H1 (cell line): ENCODE measurements at regions not wholly inside any gene's neighbourhood (a gene's known extent, or its start where the extent isn't known, plus 50 kb on each side); places are given as distances from the start of the nearest gene placed in this dataset.

Experiments
- CTCF ChIA-PET: fragments of 300-600 bp; sonication (Branson Sonifier 250); formaldehyde crosslinking; loops from one replicate; lab custom pipeline; 2021; ENCODE audit not compliant: partially characterized antibody; lab: Charles Lee
- POLR2A ChIA-PET: fragments of 300-600 bp; sonication (Branson Sonifier 250); formaldehyde crosslinking; loops from one replicate; lab custom pipeline; 2021; ENCODE audit warnings: inconsistent platforms; ENCODE audit not compliant: partially characterized antibody; lab: Charles Lee
- DNase-seq, 2 experiments: peaks; one replicate each; pipeline versions ENCODE4 v3.0.0 to v3.0.0-alpha.2; 2010 to 2022; ENCODE audit warnings: low spot score in 2 of 2, low read depth in 1 of 2, mixed read lengths in 1 of 2
- FAIRE-seq: peaks from 2 replicates; lab custom pipeline; 2011; peaks lifted over from hg19 to GRCh38; lab: Jason Lieb, UNC
- H2AFZ ChIP-seq: 2 replicates; pipeline ENCODE4 v1.8.1; 2012; ENCODE audit warnings: low read length, inconsistent platforms
- H2AK5ac ChIP-seq: 2 replicates; pipeline ENCODE4 v1.6.1; 2013; ENCODE audit warnings: low read depth, low read length
- H2BK120ac ChIP-seq: replicated peaks from 2 replicates; pipeline ENCODE3; 2013; ENCODE audit warnings: low read depth, low read length, inconsistent platforms
- H2BK12ac ChIP-seq: 2 replicates; pipeline ENCODE4 v1.6.1; 2013; ENCODE audit warnings: low read depth, low read length
- H2BK15ac ChIP-seq: 2 replicates; pipeline ENCODE4 v1.6.1; 2013; ENCODE audit warnings: low read length
- H2BK20ac ChIP-seq: 2 replicates; pipeline ENCODE4 v1.6.1; 2013; ENCODE audit warnings: low read length
- H2BK5ac ChIP-seq: 2 replicates; pipeline ENCODE4 v1.6.1; 2013; ENCODE audit warnings: low read depth, low read length
- H3K14ac ChIP-seq: 2 replicates; pipeline ENCODE4 v1.6.1; 2013; ENCODE audit warnings: inconsistent platforms; ENCODE audit not compliant: insufficient read length
- H3K18ac ChIP-seq: 2 replicates; pipeline ENCODE4 v1.6.1; 2013; ENCODE audit warnings: low read length; ENCODE audit errors: extremely low read depth
- H3K23ac ChIP-seq: 2 replicates; pipeline ENCODE4 v1.6.1; 2013; ENCODE audit warnings: inconsistent platforms; ENCODE audit not compliant: insufficient read length
- H3K23me2 ChIP-seq: 2 replicates; pipeline ENCODE4 v1.6.1; 2013; ENCODE audit warnings: low read depth, low read length
- H3K27ac ChIP-seq: 2 replicates; pipeline ENCODE4 v1.6.1; 2011; ENCODE audit warnings: low read depth, low read length, inconsistent platforms
- H3K27me3 ChIP-seq, 4 experiments: replicated peaks in 1 of 4; 1 replicate in 1 of 4; 2 replicates in 3 of 4; pipeline versions ENCODE4 v1.6.1 to v1.8.1; 2011 to 2013; ENCODE audit warnings: low read length in 3 of 4, mild to moderate bottlenecking in 3 of 4, inconsistent platforms in 2 of 4, mixed read lengths in 2 of 4, moderate library complexity in 1 of 4; ENCODE audit not compliant: control insufficient read depth in 3 of 4, insufficient read depth in 3 of 4; ENCODE audit errors: extremely low read depth in 1 of 4
- H3K36me3 ChIP-seq, 4 experiments: 2 replicates each; pipeline versions ENCODE4 v1.6.1 to v1.8.1; 2011 to 2013; ENCODE audit warnings: mild to moderate bottlenecking in 4 of 4, low read length in 3 of 4, moderate library complexity in 2 of 4, control low read depth in 1 of 4, inconsistent platforms in 1 of 4; ENCODE audit not compliant: insufficient read depth in 4 of 4, control insufficient read depth in 2 of 4
- H3K4ac ChIP-seq: replicated peaks from 2 replicates; pipeline ENCODE3; 2013; ENCODE audit warnings: low read length, low read depth, mixed read lengths, inconsistent platforms; ENCODE audit not compliant: insufficient read length
- H3K4me1 ChIP-seq, 4 experiments: replicated peaks in 1 of 4; 1 replicate in 1 of 4; 2 replicates in 3 of 4; pipeline versions ENCODE4 v1.6.1 to v1.8.1; 2011 to 2013; ENCODE audit warnings: low read length in 3 of 4, inconsistent platforms in 2 of 4, mixed read lengths in 1 of 4; ENCODE audit not compliant: insufficient read depth in 4 of 4, control insufficient read depth in 3 of 4
- H3K4me2 ChIP-seq, 2 experiments: 2 replicates each; pipeline versions ENCODE4 v1.6.1 to v1.8.1; 2011 to 2013; ENCODE audit warnings: low read depth in 2 of 2, low read length in 2 of 2, control low read depth in 1 of 2, inconsistent platforms in 1 of 2, mild to moderate bottlenecking in 1 of 2; ENCODE audit not compliant: insufficient read depth in 1 of 2
- H3K4me3 ChIP-seq, 4 experiments: fragments of 200-600, 300-600 bp in 1 of 4; sonication (generic), shearing (Covaris generic), sonication (Bioruptor Twin) in 1 of 4; 2 replicates each; pipeline versions ENCODE4 v1.5.1 to v1.8.1; 2011 to 2016; ENCODE audit warnings: low read length in 4 of 4, low read depth in 3 of 4, control low read depth in 2 of 4, inconsistent platforms in 2 of 4, mild to moderate bottlenecking in 2 of 4, mixed read lengths in 1 of 4, moderate library complexity in 1 of 4; ENCODE audit not compliant: insufficient read depth in 2 of 4; ENCODE audit errors: extremely low read depth in 1 of 4
- H3K56ac ChIP-seq: replicated peaks from 2 replicates; pipeline ENCODE3; 2013; ENCODE audit warnings: low read depth, mild to moderate bottlenecking, mixed read lengths, low read length, inconsistent platforms; ENCODE audit not compliant: insufficient read length
- H3K79me1 ChIP-seq: 2 replicates; pipeline ENCODE4 v1.6.1; 2013; ENCODE audit warnings: low read depth, low read length, control low read depth
- H3K79me2 ChIP-seq, 2 experiments: 2 replicates each; pipeline versions ENCODE4 v1.6.1 to v1.8.1; 2012 to 2013; ENCODE audit warnings: low read length in 2 of 2, mild to moderate bottlenecking in 2 of 2, inconsistent platforms in 1 of 2; ENCODE audit not compliant: insufficient read depth in 2 of 2, control insufficient read depth in 1 of 2
- H3K9ac ChIP-seq, 4 experiments: replicated peaks in 1 of 4; 1 replicate in 1 of 4; 2 replicates in 3 of 4; pipeline versions ENCODE4 v1.6.1 to v1.8.1; 2011 to 2013; ENCODE audit warnings: low read depth in 3 of 4, low read length in 3 of 4, control low read depth in 2 of 4, mild to moderate bottlenecking in 2 of 4, moderate library complexity in 2 of 4, inconsistent platforms in 1 of 4; ENCODE audit errors: extremely low read depth in 1 of 4
- H3K9me3 ChIP-seq, 2 experiments: 2 replicates each; pipeline versions ENCODE4 v1.6.1 to v1.8.1; 2012 to 2013; ENCODE audit warnings: mild to moderate bottlenecking in 2 of 2, moderate library complexity in 2 of 2, control low read depth in 1 of 2, inconsistent platforms in 1 of 2, low read depth in 1 of 2, low read length in 1 of 2, mixed read lengths in 1 of 2; ENCODE audit not compliant: insufficient read depth in 2 of 2
- H4K20me1 ChIP-seq, 2 experiments: replicated peaks in 1 of 2; 2 replicates each; pipeline versions ENCODE3 to v1.8.1; 2011 to 2013; ENCODE audit warnings: inconsistent platforms in 2 of 2, low read length in 2 of 2, mild to moderate bottlenecking in 1 of 2; ENCODE audit not compliant: insufficient read depth in 2 of 2, control insufficient read depth in 1 of 2
- H4K5ac ChIP-seq: 2 replicates; pipeline ENCODE4 v1.6.1; 2013; ENCODE audit warnings: low read length, low read depth, mixed read lengths, inconsistent platforms; ENCODE audit not compliant: insufficient read length
- H4K8ac ChIP-seq: 2 replicates; pipeline ENCODE4 v1.8.0; 2013; ENCODE audit warnings: mild to moderate bottlenecking, moderate library complexity, low read length, inconsistent platforms; ENCODE audit not compliant: insufficient read depth; ENCODE audit errors: extremely low read depth
- H4K91ac ChIP-seq: replicated peaks from 2 replicates; pipeline ENCODE3; 2013; ENCODE audit warnings: low read length, mixed read lengths, inconsistent platforms; ENCODE audit not compliant: insufficient read length
- WGBS, 2 experiments: shearing (Covaris generic) in 1 of 2; methylation state at CpG; one replicate each; pipeline versions ENCODE4 v1.1.6 to v1.1.7; 2013 to 2015; ENCODE audit warnings: low lambda C conversion rate in 2 of 2, mixed read lengths in 2 of 2, inconsistent platforms in 1 of 2, low coverage in 1 of 2, missing lambda C conversion rate in 1 of 2; ENCODE audit not compliant: insufficient replicate concordance in 2 of 2, insufficient coverage in 1 of 2, insufficient read length in 1 of 2; ENCODE audit errors: extremely low coverage in 1 of 2, missing lambda C conversion rate in 1 of 2; 5-methylcytosine and 5-hydroxymethylcytosine counted together
- TF ChIP-seq, protein P1 (sequence below): fragments of 300-600 bp; sonication (generic); IDR thresholded peaks from 2 replicates; pipeline ENCODE4 v1.7.1; 2012; ENCODE audit warnings: low read length, moderate library complexity, mild to moderate bottlenecking, inconsistent platforms; ENCODE audit not compliant: insufficient replicate concordance

DNA sequence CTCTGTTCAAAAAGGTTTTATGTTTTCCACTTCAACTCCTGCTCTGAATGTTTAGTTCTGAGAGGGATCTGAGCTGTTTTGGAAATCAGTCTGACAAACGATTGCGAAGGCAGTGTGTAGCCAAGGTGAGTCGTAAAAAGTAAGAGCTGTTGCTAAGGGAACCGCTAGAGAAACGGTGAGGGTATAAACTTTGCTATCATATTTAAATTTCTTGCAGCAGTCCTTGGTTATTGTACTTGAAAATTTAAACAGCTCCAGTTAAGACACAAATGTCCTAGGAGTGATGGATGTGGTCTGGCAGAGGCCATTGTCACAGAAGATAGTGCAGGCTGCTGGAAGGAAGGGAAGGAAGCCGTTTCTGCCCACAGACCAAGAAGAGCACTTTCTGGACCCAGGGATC lies 64.9 kb upstream of the CITED2 start:
- H2BK120ac ChIP-seq: no peak overlapping the region
- FAIRE-seq: no peak
- no peak overlapping the region for H3K56ac ChIP-seq
- no peaks in the 10 kb centered on the region for H3K79me1 ChIP-seq
- H3K4me1 ChIP-seq: no peaks in the 10 kb centered on the region
- H3K36me3 ChIP-seq: no peaks in the 10 kb centered on the region
- no peak overlapping the region for H4K5ac ChIP-seq
- no peak overlapping the region for H3K23ac ChIP-seq
- H3K4me2 ChIP-seq: no peak overlapping the region
- no peaks in the 10 kb centered on the region for H3K27me3 ChIP-seq
- no peaks in the 10 kb centered on the region for H3K23me2 ChIP-seq
- no peak overlapping the region for H2BK15ac ChIP-seq
- no peak overlapping the region for H2AFZ ChIP-seq
- H2AK5ac ChIP-seq: no peak overlapping the region
- POLR2A ChIA-PET: no interaction called here
- H3K9ac ChIP-seq: no peak overlapping the region
- H3K27ac ChIP-seq: no peak overlapping the region
- H3K9me3 ChIP-seq: no peaks in the 10 kb centered on the region
- no peak overlapping the region for H2BK12ac ChIP-seq
- H3K79me2 ChIP-seq: no peaks in the 10 kb centered on the region
- no peak overlapping the region for H3K14ac ChIP-seq
- H2BK20ac ChIP-seq: no peak overlapping the region
- CTCF ChIA-PET: interaction anchor here (1.3 kb wide), 1 partner anchor 10 kb away, joined by 4 read pairs; no protein-coding TSS in a partner anchor
- 98% methylated on average over 6 of the region's 6 CpGs; no CpG with 5 or more reads in 1 of the 2 experiments for WGBS, 2 experiments
- H2BK5ac ChIP-seq: no peak overlapping the region
- H3K4ac ChIP-seq: no peak overlapping the region
- H4K91ac ChIP-seq: no peak overlapping the region
- no peak overlapping the region; the same call in 1 of the 2 replicates for H3K18ac ChIP-seq
- H4K8ac ChIP-seq: no peak overlapping the region
- DNase-seq: no peak
- no peaks in the 10 kb centered on the region for H4K20me1 ChIP-seq
- no peak overlapping the region for H3K4me3 ChIP-seq
- TF ChIP-seq, protein P1, sequence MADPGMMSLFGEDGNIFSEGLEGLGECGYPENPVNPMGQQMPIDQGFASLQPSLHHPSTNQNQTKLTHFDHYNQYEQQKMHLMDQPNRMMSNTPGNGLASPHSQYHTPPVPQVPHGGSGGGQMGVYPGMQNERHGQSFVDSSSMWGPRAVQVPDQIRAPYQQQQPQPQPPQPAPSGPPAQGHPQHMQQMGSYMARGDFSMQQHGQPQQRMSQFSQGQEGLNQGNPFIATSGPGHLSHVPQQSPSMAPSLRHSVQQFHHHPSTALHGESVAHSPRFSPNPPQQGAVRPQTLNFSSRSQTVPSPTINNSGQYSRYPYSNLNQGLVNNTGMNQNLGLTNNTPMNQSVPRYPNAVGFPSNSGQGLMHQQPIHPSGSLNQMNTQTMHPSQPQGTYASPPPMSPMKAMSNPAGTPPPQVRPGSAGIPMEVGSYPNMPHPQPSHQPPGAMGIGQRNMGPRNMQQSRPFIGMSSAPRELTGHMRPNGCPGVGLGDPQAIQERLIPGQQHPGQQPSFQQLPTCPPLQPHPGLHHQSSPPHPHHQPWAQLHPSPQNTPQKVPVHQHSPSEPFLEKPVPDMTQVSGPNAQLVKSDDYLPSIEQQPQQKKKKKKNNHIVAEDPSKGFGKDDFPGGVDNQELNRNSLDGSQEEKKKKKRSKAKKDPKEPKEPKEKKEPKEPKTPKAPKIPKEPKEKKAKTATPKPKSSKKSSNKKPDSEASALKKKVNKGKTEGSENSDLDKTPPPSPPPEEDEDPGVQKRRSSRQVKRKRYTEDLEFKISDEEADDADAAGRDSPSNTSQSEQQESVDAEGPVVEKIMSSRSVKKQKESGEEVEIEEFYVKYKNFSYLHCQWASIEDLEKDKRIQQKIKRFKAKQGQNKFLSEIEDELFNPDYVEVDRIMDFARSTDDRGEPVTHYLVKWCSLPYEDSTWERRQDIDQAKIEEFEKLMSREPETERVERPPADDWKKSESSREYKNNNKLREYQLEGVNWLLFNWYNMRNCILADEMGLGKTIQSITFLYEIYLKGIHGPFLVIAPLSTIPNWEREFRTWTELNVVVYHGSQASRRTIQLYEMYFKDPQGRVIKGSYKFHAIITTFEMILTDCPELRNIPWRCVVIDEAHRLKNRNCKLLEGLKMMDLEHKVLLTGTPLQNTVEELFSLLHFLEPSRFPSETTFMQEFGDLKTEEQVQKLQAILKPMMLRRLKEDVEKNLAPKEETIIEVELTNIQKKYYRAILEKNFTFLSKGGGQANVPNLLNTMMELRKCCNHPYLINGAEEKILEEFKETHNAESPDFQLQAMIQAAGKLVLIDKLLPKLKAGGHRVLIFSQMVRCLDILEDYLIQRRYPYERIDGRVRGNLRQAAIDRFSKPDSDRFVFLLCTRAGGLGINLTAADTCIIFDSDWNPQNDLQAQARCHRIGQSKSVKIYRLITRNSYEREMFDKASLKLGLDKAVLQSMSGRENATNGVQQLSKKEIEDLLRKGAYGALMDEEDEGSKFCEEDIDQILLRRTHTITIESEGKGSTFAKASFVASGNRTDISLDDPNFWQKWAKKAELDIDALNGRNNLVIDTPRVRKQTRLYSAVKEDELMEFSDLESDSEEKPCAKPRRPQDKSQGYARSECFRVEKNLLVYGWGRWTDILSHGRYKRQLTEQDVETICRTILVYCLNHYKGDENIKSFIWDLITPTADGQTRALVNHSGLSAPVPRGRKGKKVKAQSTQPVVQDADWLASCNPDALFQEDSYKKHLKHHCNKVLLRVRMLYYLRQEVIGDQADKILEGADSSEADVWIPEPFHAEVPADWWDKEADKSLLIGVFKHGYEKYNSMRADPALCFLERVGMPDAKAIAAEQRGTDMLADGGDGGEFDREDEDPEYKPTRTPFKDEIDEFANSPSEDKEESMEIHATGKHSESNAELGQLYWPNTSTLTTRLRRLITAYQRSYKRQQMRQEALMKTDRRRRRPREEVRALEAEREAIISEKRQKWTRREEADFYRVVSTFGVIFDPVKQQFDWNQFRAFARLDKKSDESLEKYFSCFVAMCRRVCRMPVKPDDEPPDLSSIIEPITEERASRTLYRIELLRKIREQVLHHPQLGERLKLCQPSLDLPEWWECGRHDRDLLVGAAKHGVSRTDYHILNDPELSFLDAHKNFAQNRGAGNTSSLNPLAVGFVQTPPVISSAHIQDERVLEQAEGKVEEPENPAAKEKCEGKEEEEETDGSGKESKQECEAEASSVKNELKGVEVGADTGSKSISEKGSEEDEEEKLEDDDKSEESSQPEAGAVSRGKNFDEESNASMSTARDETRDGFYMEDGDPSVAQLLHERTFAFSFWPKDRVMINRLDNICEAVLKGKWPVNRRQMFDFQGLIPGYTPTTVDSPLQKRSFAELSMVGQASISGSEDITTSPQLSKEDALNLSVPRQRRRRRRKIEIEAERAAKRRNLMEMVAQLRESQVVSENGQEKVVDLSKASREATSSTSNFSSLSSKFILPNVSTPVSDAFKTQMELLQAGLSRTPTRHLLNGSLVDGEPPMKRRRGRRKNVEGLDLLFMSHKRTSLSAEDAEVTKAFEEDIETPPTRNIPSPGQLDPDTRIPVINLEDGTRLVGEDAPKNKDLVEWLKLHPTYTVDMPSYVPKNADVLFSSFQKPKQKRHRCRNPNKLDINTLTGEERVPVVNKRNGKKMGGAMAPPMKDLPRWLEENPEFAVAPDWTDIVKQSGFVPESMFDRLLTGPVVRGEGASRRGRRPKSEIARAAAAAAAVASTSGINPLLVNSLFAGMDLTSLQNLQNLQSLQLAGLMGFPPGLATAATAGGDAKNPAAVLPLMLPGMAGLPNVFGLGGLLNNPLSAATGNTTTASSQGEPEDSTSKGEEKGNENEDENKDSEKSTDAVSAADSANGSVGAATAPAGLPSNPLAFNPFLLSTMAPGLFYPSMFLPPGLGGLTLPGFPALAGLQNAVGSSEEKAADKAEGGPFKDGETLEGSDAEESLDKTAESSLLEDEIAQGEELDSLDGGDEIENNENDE: no peak
